HCT116 (cell line): ENCODE measurements at regions not wholly inside any gene's neighbourhood (a gene's known extent, or its start where the extent isn't known, plus 50 kb on each side); places are given as distances from the start of the nearest gene placed in this dataset.

Experiments used
- ATAC-seq: fragments of 200-7000 bp; cut with Tn5 transposase; 2 replicates; pipeline ENCODE4 v1.9.1; 2020; ENCODE audit warnings: mild to moderate bottlenecking, moderate library complexity
- BruUV-seq: library from RNA; stranded (reverse); fragments of 400-500 nt; replicated peaks from 2 replicates; lab custom pipeline; 2021; lab: Mats Ljungman, UMichigan
- CTCF ChIA-PET: fragments of 300-600 bp; sonication (Branson Sonifier 250); formaldehyde crosslinking; loops from one replicate; lab custom pipeline; 2021; ENCODE audit warnings: antibody characterized with exemption; lab: Charles Lee
- POLR2A ChIA-PET: fragments of 300-600, 350-600 bp; sonication (Branson Sonifier 250); formaldehyde crosslinking; loops from one replicate; lab custom pipeline; 2021; ENCODE audit warnings: antibody characterized with exemption; lab: Charles Lee
- RAD21 ChIA-PET, 2 experiments: fragments of 300-600 bp; sonication (Branson Sonifier 250); formaldehyde crosslinking; loops; one replicate each; lab custom pipeline; 2023; ENCODE audit warnings: low total read pairs in 2 of 2; ENCODE audit not compliant: uncharacterized antibody in 2 of 2, unreplicated experiment in 2 of 2, low non-redundant PET in 1 of 2; lab: Charles Lee
- DNase-seq: peaks from one replicate; pipeline ENCODE4 v3.0.0-alpha.2; 2010; ENCODE audit warnings: low read depth, low spot score
- H2AFZ ChIP-seq: fragments of 200-600 bp; shearing (Covaris generic), sonication (generic); 2 replicates; pipeline ENCODE4 v1.6.1; 2017; ENCODE audit warnings: low read depth, mixed run types, mixed read lengths, antibody characterized with exemption, low read length; ENCODE audit not compliant: poor library complexity, severe bottlenecking
- H3K27ac ChIP-seq: 2 replicates; pipeline ENCODE4 v1.5.1; 2012; ENCODE audit warnings: low read depth, low read length
- H3K27me3 ChIP-seq: fragments of 200-600 bp; sonication (generic); 2 replicates; pipeline ENCODE4 v1.6.1; 2016; ENCODE audit warnings: mixed run types, low read length, mixed read lengths; ENCODE audit not compliant: insufficient read depth
- H3K36me3 ChIP-seq, 2 experiments: fragments of 200-500 bp in 1 of 2; fragments of 200-600 bp in 1 of 2; sonication (Bioruptor generic) in 1 of 2; sonication (generic) in 1 of 2; 2 replicates each; pipeline versions ENCODE4 v1.5.1 to v1.6.1; 2014 to 2016; ENCODE audit warnings: low read length in 2 of 2, inconsistent platforms in 1 of 2, mixed read lengths in 1 of 2, mixed run types in 1 of 2; ENCODE audit not compliant: insufficient read depth in 2 of 2, control insufficient read depth in 1 of 2
- H3K4me1 ChIP-seq, 2 experiments: fragments of 200-600 bp in 1 of 2; sonication (generic) in 1 of 2; 2 replicates each; pipeline versions ENCODE4 v1.5.1 to v1.6.1; 2012 to 2017; ENCODE audit warnings: low read length in 2 of 2, inconsistent platforms in 1 of 2, mild to moderate bottlenecking in 1 of 2, mixed read lengths in 1 of 2, mixed run types in 1 of 2, moderate library complexity in 1 of 2; ENCODE audit not compliant: insufficient read depth in 2 of 2, control insufficient read depth in 1 of 2
- H3K4me2 ChIP-seq: fragments of 200-600 bp; sonication (generic); 2 replicates; pipeline ENCODE4 v1.6.1; 2017; ENCODE audit warnings: mixed run types, low read length, mixed read lengths
- H3K4me3 ChIP-seq, 2 experiments: fragments of 200-600 bp in 1 of 2; sonication (generic) in 1 of 2; replicated peaks in 1 of 2; 2 replicates each; pipeline ENCODE4 v1.5.1; 2011 to 2016; ENCODE audit warnings: low read length in 2 of 2, control low read depth in 1 of 2, low read depth in 1 of 2, mild to moderate bottlenecking in 1 of 2, mixed read lengths in 1 of 2, mixed run types in 1 of 2
- H3K79me2 ChIP-seq: fragments of 200-600 bp; sonication (generic); 2 replicates; pipeline ENCODE4 v1.6.1; 2017; ENCODE audit warnings: mild to moderate bottlenecking, mixed run types, low read length, moderate library complexity, mixed read lengths; ENCODE audit not compliant: insufficient read depth
- H3K9ac ChIP-seq: fragments of 200-600 bp; sonication (generic); 2 replicates; pipeline ENCODE4 v1.6.1; 2016; ENCODE audit warnings: low read length, mixed read lengths
- H3K9me2 ChIP-seq: fragments of 200-600 bp; sonication (generic), shearing (Covaris generic); 2 replicates; pipeline ENCODE4 v1.6.1; 2017; ENCODE audit warnings: mixed run types, mild to moderate bottlenecking, moderate library complexity; ENCODE audit not compliant: insufficient read depth
- H3K9me3 ChIP-seq, 2 experiments: fragments of 200-500 bp in 1 of 2; fragments of 200-600 bp in 1 of 2; sonication (Bioruptor generic) in 1 of 2; sonication (generic) in 1 of 2; 2 replicates each; pipeline ENCODE4 v1.6.1; 2014 to 2017; ENCODE audit warnings: low read length in 2 of 2, mixed read lengths in 2 of 2, inconsistent platforms in 1 of 2, low read depth in 1 of 2, mild to moderate bottlenecking in 1 of 2, mixed run types in 1 of 2, moderate library complexity in 1 of 2; ENCODE audit not compliant: control insufficient read depth in 1 of 2, insufficient read depth in 1 of 2
- H4K20me1 ChIP-seq: fragments of 200-600 bp; sonication (generic), shearing (Covaris generic); 2 replicates; pipeline ENCODE4 v1.6.1; 2017; ENCODE audit warnings: mixed run types, mild to moderate bottlenecking, moderate library complexity; ENCODE audit not compliant: insufficient read depth
- ATF3 ChIP-seq: IDR thresholded peaks from 2 replicates; pipeline ENCODE4 v1.6.1; 2012
- POLR2A ChIP-seq: IDR thresholded peaks from 2 replicates; pipeline ENCODE4 v1.7.0; 2011; ENCODE audit warnings: borderline replicate concordance; ENCODE audit not compliant: insufficient read depth, insufficient read length; ENCODE audit errors: extremely low read depth
- POLR2AphosphoS5 ChIP-seq: IDR thresholded peaks from 2 replicates; pipeline ENCODE4 v1.6.1; 2011; ENCODE audit warnings: mild to moderate bottlenecking, low read depth, low read length, moderate library complexity
- RAD21 ChIP-seq: IDR thresholded peaks from 2 replicates; pipeline ENCODE4 v1.6.1; 2012; ENCODE audit warnings: low read depth, mild to moderate bottlenecking
- SP1 ChIP-seq: IDR thresholded peaks from 2 replicates; pipeline ENCODE4 v1.6.1; 2012; ENCODE audit warnings: low read depth
- YY1 ChIP-seq: IDR thresholded peaks from 2 replicates; pipeline ENCODE4 v1.6.1; 2011; ENCODE audit warnings: low read length, low read depth, moderate library complexity, mild to moderate bottlenecking; ENCODE audit not compliant: insufficient replicate concordance; ENCODE audit errors: extremely low read depth
- ZBTB33 ChIP-seq: IDR thresholded peaks from 2 replicates; pipeline ENCODE4 v1.6.1; 2011; ENCODE audit warnings: mild to moderate bottlenecking, low read length, moderate library complexity; ENCODE audit not compliant: insufficient replicate concordance; ENCODE audit errors: extremely low read depth
- ZFX ChIP-seq: fragments of 450-650 bp; IDR thresholded peaks from 2 replicates; pipeline ENCODE4 v1.6.1; 2017
- ZNF274 ChIP-seq: fragments of 200-500 bp; sonication (Bioruptor generic); IDR thresholded peaks from 2 replicates; pipeline ENCODE4 v1.6.1; 2014; ENCODE audit warnings: mild to moderate bottlenecking, low read depth, low read length, inconsistent platforms
- intact Hi-C: fragments of 100-400 bp; cut with micrococcal nuclease; formaldehyde crosslinking; loops from 2 replicates; pipeline ENCODE4 v1.10.0; 2022

GRCh38 chr12:127678945-127679344 is 588.0 kb upstream of the TMEM132C start (continued):
- TF ChIP-seq ZBTB33 (no peak), POLR2A (no peak), YY1 (no peak)

DNA sequence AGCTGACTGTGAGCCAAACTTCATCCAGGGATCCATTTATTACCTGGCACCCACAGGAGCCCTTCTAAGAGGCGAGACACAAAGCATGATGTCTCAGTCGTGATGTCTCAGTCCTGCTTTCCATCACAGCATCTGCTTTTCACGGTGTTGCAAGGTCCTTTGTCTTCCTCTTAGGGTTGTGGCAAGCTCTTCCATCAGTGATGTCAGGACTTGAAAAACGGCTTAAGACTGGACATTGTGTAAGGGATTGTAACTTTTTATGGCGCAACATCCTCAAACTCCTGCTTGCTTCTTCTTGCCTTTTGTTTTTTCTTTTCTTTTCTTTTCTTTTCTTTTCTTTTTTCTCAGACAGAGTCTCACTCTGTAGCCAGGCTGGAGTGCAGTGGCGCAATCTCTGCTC is 586.5 kb upstream of the TMEM132C start:
- no TSS peak for BruUV-seq

More for the DNA sequence above, 586.5 kb upstream of the TMEM132C start:
- RAD21 ChIA-PET, result no interaction called here
- H3K4me1 ChIP-seq, result no peaks in the 10 kb centered on the region
- H3K27ac ChIP-seq, result no peak overlapping the region
- H2AFZ ChIP-seq, result no peak overlapping the region
- intact Hi-C loops, result no loop called here
- TF ChIP-seq ATF3 (no peak), POLR2AphosphoS5 (no peak), ZNF274 (no peak), RAD21 (no peak), SP1 (no peak), ZFX (no peak)
- TF ChIP-seq, all 23 proteins: peak for 0
- ChIA-PET CTCF (no interaction called here), POLR2A (no interaction called here)
- no peak for DNase-seq
- no peak for ATAC-seq
- Histone ChIP-seq H3K36me3 (no peaks in the 10 kb centered on the region), H3K79me2 (no peaks in the 10 kb centered on the region), H4K20me1 (no peaks in the 10 kb centered on the region), H3K4me3 (no peak overlapping the region), H3K9me2 (no peaks in the 10 kb centered on the region), H3K27me3 (no peaks in the 10 kb centered on the region), H3K9me3 (peaks cover 0 to 4% of the 10 kb centered on the region in 2 experiments; a peak in 1 of 4 replicates), H3K9ac (no peak overlapping the region), H3K4me2 (no peak overlapping the region)
